ENCODE measurements at regions not wholly inside any gene's neighbourhood (a gene's known extent, or its start where the extent isn't known, plus 50 kb on each side); places are given as distances from the start of the nearest gene placed in this dataset.

- DNase-seq (ENCODE audit: low read depth in 2 of 2, low spot score in 1 of 2) = no peak
Measured at GRCh38 chr20:39661833-39662232, 699.7 kb downstream of the DHX35 start.

GRCh38 chr20:39660965-39661364 is 698.8 kb downstream of the DHX35 start:
- no peak for DNase-seq (ENCODE audit: low read depth in 2 of 2, low spot score in 1 of 2)

GRCh38 chr20:39660226-39660625 is 698.1 kb downstream of the DHX35 start:
- no peak for DNase-seq (ENCODE audit: low read depth in 2 of 2, low spot score in 1 of 2)

GRCh38 chr20:39658662-39659409 is 696.7 kb downstream of the DHX35 start:
- no peak for DNase-seq (ENCODE audit: low read depth in 2 of 2, low spot score in 1 of 2)

- DNase-seq (ENCODE audit: low read depth in 2 of 2, low spot score in 1 of 2) = no peak
Measured at GRCh38 chr20:39654171-39654570, 692.0 kb downstream of the DHX35 start.

- no peak for DNase-seq (ENCODE audit: low read depth in 2 of 2, low spot score in 1 of 2)
Measured at GRCh38 chr20:39651645-39652325, 689.6 kb downstream of the DHX35 start.

GRCh38 chr20:39646874-39647413 is 684.8 kb downstream of the DHX35 start:
- DNase-seq (ENCODE audit: low read depth in 2 of 2, low spot score in 1 of 2) = no peak

- no peak for DNase-seq (ENCODE audit: low read depth in 2 of 2, low spot score in 1 of 2)
Measured at GRCh38 chr20:39645131-39645530, 683.0 kb downstream of the DHX35 start.

GRCh38 chr20:39643292-39643691 is 681.1 kb downstream of the DHX35 start:
- DNase-seq (ENCODE audit: low read depth in 2 of 2, low spot score in 1 of 2) = no peak

- no peak for DNase-seq (ENCODE audit: low read depth in 2 of 2, low spot score in 1 of 2)
Measured at GRCh38 chr20:39641423-39641822, 679.3 kb downstream of the DHX35 start.

- no peak for DNase-seq (ENCODE audit: low read depth in 2 of 2, low spot score in 1 of 2)
Measured at GRCh38 chr20:39640147-39640546, 678.0 kb downstream of the DHX35 start.

- no peak for DNase-seq (ENCODE audit: low read depth in 2 of 2, low spot score in 1 of 2)
Measured at GRCh38 chr20:39638731-39639130, 676.6 kb downstream of the DHX35 start.

- DNase-seq (ENCODE audit: low read depth in 2 of 2, low spot score in 1 of 2) = no peak
Measured at GRCh38 chr20:39633689-39634088, 671.5 kb downstream of the DHX35 start.

GRCh38 chr20:39632757-39633156 is 670.6 kb downstream of the DHX35 start:
- DNase-seq (ENCODE audit: low read depth in 2 of 2, low spot score in 1 of 2) = no peak

GRCh38 chr20:39632176-39632575 is 670.0 kb downstream of the DHX35 start:
- DNase-seq (ENCODE audit: low read depth in 2 of 2, low spot score in 1 of 2) = no peak

GRCh38 chr20:39631557-39631956 is 669.4 kb downstream of the DHX35 start:
- no peak for DNase-seq (ENCODE audit: low read depth in 2 of 2, low spot score in 1 of 2)

GRCh38 chr20:39630215-39630908 is 668.2 kb downstream of the DHX35 start:
- no peak for DNase-seq (ENCODE audit: low read depth in 2 of 2, low spot score in 1 of 2)

- no peak for DNase-seq (ENCODE audit: low read depth in 2 of 2, low spot score in 1 of 2)
Measured at GRCh38 chr20:39627765-39628164, 665.6 kb downstream of the DHX35 start.

GRCh38 chr20:39624316-39624715 is 662.2 kb downstream of the DHX35 start:
- DNase-seq (ENCODE audit: low read depth in 2 of 2, low spot score in 1 of 2) = no peak

- no peak for DNase-seq (ENCODE audit: low read depth in 2 of 2, low spot score in 1 of 2)
Measured at GRCh38 chr20:39623584-39624234, 661.6 kb downstream of the DHX35 start.

GRCh38 chr20:39619271-39619785 is 657.2 kb downstream of the DHX35 start:
- DNase-seq (ENCODE audit: low read depth in 2 of 2, low spot score in 1 of 2) = no peak

Data from stimulated activated CD8-positive, alpha-beta memory T cell treated with anti-CD3 and anti-CD28 coated beads, Interleukin-4, amount 100 ng/mL, for 1 hour (primary cell).